Body of pancreas (tissue), 4 donors: ENCODE measurements at regions not wholly inside any gene's neighbourhood (a gene's known extent, or its start where the extent isn't known, plus 50 kb on each side); places are given as distances from the start of the nearest gene placed in this dataset.

Experiments
- POLR2A ChIP-seq, 3 donors: fragments of 450-650 bp; IDR thresholded peaks; one replicate each; pipeline ENCODE4 v1.6.1; 2016; ENCODE audit warnings: antibody characterized with exemption in 3 of 3, mild to moderate bottlenecking in 2 of 3
- TF ChIP-seq, protein P1 (sequence below), 7 experiments: fragments of 450-650 bp in 4 of 7; fragments of 200-600 bp in 3 of 7; sonication (generic) in 3 of 7; IDR thresholded peaks; one replicate each; pipeline ENCODE4 v1.5.1; 2016 to 2019; ENCODE audit warnings: antibody characterized with exemption in 7 of 7

DNA sequence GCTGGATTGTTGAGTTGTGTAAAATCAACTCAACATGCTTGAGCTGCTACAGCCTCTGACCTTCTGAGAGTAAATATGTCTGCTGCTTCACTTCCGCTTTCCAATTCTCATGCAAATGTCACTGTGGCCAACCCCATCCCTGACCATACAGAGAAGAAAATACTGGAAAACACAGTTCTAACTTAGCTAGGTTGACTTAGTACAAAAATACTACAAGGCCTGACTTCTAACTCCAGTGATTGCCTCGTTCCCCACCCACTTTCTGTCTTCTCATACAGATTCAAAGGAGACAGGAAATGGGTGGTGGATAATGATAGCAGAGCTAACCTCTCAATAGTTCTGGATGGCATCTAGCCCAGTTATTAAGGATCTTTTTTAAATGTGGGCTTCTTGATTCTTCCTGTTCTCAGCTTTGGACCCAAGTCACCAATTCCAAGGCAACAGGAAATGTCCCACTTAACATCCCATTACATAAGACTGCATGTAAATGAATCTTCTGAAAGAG lies 226.6 kb upstream of the SLC24A2 start:
- no peak for TF ChIP-seq POLR2A (IDR thresholded peaks at IDR 0.05)
- TF ChIP-seq, protein P1, sequence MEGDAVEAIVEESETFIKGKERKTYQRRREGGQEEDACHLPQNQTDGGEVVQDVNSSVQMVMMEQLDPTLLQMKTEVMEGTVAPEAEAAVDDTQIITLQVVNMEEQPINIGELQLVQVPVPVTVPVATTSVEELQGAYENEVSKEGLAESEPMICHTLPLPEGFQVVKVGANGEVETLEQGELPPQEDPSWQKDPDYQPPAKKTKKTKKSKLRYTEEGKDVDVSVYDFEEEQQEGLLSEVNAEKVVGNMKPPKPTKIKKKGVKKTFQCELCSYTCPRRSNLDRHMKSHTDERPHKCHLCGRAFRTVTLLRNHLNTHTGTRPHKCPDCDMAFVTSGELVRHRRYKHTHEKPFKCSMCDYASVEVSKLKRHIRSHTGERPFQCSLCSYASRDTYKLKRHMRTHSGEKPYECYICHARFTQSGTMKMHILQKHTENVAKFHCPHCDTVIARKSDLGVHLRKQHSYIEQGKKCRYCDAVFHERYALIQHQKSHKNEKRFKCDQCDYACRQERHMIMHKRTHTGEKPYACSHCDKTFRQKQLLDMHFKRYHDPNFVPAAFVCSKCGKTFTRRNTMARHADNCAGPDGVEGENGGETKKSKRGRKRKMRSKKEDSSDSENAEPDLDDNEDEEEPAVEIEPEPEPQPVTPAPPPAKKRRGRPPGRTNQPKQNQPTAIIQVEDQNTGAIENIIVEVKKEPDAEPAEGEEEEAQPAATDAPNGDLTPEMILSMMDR (IDR thresholded peaks at IDR 0.05): no peak
